Stimulated activated CD8-positive, alpha-beta memory T cell treated with anti-CD3 and anti-CD28 coated beads, Interleukin-4, amount 100 ng/mL, for 48 hours (primary cell): ENCODE measurements at regions not wholly inside any gene's neighbourhood (a gene's known extent, or its start where the extent isn't known, plus 50 kb on each side); places are given as distances from the start of the nearest gene placed in this dataset.
"Not testable (repeated sequence)": the region's sequence is repeated elsewhere in the genome, so short reads cannot be mapped to it uniquely, and the experiment has no call there.

Source experiments
- DNase-seq: peaks from one replicate; pipeline ENCODE4 v3.0.0-alpha.2; 2020

DNA sequence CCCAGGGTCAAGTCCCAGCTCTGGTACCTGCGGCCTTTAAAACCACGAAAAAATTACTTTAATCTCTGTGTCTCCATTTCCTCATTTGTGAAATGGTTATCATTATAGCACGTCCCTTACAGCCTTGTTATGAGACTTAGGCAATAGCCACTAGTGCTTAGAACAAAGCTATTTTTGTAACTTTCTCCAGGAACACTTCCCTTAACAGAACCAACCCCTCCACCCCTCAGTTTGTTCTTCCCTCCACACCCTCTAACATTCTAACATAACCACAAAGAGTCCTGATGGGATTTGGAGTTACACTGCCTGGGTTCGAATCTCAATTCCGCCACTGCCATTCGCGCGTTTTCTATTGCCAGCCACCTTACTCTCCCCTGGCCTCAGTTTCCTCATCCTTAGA, 2777.4 kb upstream of the TPTE start:
- not testable (repeated sequence) for DNase-seq

DNA sequence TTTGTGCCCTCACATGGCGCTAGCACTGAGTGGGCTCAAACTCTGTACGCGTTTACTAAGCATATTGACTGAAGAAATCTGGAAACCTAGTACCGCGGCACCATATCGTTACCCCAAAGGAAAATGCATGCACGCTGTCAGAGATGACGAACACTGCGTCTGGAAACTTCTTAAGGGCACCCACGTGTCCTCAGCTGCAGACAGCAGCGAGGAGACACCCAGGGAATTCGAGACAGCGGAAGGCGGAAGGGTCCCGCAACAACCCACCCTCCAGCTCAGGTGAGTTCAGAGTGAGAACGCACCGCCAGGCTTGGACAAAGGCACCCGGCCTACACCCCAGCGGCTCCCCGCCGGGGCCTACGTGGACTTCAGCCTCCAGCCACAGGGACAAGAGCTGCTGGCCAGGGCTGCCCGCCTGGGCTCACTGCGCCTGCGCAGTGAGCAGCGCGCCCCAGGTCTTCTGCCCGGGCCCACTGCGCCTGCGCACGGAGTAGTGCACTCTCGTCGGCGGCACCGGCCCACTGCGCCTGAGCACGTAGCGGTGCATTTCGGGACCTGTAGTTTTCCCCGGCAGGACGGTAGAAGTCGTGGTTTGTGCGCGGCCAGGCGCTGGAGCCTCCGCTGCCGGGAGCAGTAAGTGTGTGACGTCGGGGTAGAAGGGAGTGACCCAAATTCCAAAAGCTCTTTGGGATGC, 2776.8 kb upstream of the TPTE start:
- not testable (repeated sequence) for DNase-seq

DNA sequence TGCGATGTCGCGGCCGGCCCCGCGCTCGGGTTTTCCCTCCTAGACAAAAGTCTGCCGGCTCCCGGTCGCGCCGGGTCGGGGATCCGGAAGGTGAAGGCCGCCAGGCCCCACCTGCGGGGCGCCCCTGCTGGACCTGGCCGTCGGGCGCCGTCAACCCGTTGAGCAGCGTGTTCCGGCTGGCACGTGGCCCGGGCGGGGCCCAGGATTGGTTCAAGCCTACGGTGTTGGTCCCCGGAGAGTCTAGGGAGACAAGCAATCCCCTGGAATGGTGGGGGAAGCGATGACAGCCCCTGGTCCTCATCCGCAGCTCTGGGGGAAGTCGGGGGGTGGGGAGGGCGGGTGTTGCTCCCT, 2776.3 kb upstream of the TPTE start:
- DNase-seq = not testable (repeated sequence)

DNA sequence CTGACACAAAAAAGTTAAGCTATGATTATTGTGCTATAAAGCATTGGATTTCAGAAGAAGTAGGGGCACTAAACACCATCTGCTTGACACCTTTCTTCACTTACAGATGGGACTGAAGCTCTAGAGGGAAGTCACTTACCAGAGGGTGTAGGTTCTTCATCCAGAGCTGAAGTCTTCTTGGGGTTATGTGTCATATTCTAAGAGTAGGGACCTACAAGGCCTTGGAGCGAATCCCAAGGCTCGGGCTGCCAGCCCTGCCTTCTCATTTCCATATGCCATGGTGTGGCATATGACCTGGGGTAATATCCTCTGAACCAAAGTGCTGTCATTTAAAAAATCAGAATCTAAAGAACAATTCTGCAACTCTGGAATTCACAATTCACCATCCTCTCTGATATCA, 2773.4 kb upstream of the TPTE start:
- not testable (repeated sequence) for DNase-seq

DNA sequence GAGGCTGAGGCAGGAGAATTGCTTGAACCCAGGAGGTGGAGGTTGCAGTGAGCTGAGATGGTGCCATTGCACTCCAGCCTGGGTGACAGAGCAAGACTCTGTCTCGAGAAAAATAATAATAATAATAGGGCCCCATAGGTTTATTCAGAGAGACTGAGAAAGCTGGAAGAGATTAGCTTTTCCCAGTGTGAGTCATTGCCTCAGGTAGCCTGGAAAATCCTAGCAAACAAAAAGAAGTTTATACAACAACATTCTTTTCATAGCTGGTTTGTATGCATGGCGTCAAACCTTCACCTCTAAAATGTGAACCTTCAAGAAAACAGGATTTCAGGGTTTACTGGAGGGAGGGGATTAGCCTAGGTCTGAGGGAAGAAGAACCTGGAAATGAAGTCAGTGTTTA, 2768.8 kb upstream of the TPTE start:
- DNase-seq = not testable (repeated sequence)

DNA sequence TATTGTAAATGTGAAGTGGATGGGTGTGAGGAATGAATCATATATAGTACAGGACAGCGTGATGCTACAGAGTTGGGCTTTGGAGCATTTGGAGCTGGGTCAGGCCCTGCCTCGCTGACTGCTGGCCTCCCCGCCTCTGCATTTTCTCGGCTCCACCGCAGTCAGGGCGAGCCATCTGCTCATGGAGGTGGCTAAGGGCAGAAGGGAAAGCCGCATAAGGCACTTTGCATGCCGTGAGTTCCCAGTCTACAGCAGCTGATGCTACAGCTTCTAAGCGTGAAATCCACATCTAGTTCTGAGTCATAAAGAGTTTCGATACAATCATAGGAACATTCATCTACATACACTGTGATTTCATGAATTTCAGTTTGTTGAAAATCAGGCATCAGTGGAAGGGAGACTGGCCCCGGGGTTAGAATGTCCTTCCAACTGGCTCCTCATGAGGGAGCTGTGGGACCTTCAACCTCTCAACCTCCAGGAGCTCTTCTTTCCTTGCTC, 2768.0 kb upstream of the TPTE start:
- DNase-seq = peak; percentile 30

DNA sequence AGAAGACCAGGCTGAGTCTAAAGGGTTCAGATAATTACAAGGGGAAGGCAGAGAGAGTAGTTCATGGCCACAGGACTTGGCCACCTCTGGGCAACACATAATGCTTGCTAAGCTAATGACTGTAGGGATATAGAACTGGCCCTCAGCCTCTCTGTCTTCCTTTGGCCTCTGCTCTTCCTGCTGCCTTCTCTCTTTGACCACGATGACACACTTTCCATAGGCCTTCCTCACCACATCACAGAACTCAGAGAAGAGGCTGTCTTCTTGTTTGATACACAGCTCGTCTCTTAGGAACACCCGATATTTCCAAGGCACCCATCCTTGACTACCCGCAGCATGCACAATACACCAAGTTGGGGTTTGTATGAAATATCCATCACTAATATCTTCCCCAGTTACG, 2751.4 kb upstream of the TPTE start:
- DNase-seq = not testable (repeated sequence)

DNA sequence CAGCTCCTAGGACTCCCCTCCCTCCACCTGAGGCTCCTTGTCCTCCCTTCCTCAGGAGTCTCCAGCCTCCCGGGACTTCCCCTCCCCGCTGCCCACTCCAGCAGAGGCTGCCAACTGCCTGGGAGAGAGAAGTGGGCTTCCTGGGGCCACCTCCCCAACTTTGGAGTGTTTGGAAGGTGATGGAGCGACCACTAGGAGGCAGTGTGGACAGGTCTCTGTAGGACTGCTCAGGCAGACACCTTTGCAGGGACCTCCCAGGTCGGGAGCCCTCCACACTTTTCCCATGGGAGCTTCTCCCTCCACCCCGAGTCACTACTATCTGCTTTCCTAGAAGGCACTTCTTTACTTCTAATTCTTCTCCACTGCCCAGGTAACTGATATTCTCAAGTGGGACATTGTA, 2747.2 kb upstream of the TPTE start:
- DNase-seq = not testable (repeated sequence)

DNA sequence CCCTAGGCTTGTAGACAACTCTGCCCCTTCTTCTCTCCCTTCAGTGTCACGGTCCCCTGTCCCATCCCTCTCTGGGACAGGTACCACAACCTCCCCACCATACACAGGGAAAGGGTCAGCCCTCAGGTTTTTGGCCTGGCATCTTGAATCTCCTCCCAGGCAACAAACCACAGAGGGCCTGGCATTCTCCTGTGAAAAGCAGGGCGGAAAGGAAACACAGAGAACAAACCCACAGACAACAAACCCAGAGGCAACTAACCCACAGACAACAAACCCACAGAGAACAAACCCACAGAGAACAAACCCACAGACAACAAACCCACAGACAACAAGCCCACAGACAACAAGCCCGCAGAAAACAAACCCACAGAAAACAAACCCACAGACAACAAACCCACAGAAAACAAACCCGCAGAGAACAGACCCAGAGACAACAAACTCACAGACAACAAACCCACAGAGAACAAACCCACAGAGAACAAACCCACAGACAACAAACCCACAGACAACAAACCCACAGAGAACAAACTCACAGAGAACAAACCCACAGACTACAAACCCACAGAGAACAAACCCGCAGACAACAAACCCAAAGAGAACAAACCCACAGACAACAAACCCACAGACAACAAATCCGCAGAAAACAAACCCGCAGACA, 2745.9 kb upstream of the TPTE start:
- DNase-seq = peak; percentile 23

DNA sequence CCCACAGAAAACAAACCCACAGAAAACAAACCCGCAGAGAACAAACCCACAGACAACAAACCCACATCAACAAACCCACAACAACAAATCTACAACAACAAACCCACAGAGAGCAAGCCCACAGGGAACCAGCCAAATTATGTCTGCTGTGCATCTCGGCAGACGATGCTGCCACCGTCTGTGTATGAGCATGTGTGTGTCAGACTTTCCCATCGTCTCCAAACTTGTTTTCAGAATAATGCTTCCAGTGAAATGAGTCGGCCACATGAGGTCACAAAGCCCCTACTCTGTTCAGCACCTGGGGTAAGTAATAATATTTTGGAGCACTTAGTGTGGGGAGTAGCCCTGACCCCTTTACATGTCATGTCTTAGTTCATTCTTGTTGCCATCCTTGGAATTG, 2745.3 kb upstream of the TPTE start:
- not testable (repeated sequence) for DNase-seq

DNA sequence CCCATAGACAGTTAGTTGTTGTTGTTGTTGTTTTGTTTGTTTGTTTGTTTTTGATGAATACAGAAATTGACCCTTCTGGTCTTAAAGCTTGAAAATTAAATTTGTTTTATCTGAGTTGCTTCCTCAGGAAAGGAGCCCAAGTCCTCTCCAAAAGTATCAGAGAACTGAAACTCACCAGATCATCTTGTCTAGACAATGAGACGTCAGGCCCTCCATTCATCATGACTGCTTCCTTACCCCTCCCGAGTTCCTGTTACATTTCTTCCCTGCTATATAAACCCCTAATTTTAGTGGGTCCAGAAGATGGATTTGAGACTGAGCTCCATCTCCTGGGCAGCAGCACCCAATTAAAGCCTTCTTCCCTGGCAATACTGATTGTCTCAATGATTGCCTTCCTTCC, 2744.8 kb upstream of the TPTE start:
- DNase-seq = not testable (repeated sequence)

DNA sequence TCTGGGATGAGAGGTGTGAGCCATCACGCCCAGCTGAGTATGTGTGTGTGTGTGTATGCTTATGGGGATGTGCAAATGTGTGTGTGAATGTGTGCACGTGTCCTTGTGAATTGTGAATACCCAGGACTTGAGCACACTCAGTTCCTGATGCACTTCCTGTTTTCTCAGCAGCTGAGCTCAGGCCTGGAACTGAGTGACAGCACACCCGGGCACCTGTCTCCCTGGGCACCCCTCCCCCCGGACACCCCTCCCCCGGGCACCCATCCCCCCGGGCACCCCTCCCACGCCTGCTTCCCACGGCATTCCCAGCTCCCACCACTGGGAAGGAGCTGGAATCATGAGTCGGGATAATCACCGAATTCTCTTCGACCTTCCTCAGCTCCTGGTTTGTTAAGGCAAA, 2744.1 kb upstream of the TPTE start:
- not testable (repeated sequence) for DNase-seq

DNA sequence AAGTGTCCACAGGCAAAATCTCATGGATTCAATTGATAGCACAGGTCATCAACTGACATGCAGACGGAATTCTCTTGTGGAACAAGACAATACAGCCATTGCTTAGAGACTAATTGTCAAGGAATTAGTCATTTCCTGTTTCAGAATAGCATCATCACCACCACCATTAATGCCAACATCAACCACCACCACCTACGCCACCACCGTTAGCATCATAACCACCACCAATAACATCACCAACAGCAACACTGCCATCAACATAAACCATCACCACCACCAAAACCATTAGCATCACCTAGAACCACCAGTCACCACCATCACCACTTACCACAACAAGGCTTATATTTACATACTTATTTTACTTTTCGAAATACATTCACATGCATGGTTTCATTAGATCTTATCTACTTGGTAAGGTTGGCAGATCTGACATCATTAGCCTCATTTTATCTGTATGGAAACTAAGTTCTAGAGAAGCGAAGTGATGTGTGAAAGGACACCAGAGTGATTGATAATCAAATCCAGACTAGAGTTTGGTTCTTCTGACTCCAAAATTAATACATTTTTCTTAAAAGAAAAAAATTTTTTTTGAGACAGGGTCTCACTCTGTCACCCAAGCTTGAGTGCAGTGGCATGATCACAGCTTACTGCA, 2733.8 kb upstream of the TPTE start:
- not testable (repeated sequence) for DNase-seq

DNA sequence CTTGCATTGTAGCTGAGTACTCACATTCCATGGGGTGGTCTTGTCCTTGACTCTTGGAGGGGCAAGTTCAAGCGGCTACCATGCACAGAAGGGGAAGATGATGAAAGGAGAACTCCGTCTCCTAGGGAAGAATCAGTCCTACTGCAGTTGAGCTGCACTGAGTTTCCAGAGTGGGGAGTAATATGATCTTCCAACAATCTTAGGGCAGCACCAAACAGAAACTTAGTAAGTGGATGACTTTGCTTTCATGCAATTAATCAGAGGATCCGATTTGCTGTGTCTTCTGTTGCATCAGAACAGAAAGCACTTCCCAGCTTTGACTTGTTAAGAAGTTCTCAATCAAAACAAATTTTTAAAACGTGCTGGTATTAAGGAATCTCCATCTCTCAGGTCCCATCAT, 2727.6 kb upstream of the TPTE start:
- DNase-seq = not testable (repeated sequence)

DNA sequence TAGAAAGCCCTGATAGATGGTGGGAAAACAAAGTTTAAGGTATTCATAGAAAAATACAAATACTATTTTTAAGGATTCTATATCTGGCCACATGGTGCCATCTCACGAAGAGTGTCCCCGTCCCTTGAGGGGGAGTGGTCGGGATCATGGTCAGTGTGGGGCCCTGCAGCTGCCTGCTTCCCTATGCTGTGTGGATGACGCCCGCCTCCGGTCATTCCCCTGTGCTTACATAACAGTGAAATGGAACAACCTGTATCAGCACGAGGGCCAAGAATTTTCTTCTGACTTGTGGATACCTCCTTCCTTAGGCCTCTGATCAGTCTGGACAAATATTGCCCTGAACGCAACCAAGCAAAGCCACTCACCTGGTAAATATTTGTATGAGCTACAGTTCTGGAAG, 2724.1 kb upstream of the TPTE start:
- not testable (repeated sequence) for DNase-seq

DNA sequence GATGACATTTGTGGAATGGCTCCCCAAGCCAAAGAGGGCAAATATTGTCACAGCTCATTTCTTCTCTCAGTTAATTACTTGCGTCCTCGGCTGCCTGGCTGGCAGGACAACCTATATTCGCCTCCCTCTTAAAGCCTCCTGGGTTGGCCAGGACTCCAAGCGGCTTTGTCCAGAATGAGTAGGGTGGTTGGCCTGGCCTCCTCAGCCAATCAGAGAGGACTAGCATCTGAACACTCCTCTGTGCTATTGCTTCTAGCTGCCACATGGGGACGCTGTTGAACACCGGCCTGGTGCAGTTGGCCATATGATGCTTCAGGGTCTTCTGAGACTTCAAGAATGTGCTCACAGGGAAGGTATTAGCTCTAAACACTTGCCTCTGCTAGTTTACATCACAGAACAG, 2722.9 kb upstream of the TPTE start:
- DNase-seq = not testable (repeated sequence)

DNA sequence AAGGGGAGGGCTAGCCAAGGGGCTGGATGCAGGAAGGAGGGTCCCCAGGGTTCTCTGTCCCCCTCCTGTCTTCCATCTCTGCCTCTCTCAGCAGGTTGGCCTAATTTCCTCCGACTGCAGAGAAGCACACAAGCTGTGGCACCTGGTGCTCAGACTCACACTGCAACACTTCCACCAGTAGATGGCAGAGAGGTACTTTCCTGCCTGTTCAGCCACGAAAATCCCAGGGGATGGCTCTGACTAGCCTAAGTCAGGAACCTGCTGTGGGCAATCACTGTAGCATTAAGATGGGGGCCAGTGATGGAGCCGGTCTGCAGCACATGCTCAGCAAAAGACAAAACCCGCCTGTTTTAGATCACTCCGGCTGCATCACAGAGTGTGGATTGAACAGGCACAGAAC, 2721.7 kb upstream of the TPTE start:
- not testable (repeated sequence) for DNase-seq

DNA sequence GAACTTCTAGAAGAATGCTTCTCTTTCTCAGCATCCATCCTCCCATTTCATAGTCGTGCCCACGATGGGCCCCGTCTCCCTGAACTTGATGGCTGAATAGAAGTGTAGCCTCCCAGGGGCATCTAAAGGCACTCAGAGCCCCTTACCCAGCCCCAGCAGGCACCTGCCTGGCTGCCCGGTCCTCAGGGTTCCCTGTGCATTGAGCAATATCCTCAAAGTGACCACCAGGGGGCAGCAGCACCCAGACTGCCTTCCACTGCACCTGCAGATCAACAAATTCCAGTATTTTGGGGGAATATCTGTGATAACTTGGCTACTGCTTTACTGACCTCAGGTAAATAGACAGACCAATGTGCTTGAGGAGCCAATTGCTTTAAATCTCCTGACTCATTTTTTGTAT, 2707.9 kb upstream of the TPTE start:
- DNase-seq = not testable (repeated sequence)

DNA sequence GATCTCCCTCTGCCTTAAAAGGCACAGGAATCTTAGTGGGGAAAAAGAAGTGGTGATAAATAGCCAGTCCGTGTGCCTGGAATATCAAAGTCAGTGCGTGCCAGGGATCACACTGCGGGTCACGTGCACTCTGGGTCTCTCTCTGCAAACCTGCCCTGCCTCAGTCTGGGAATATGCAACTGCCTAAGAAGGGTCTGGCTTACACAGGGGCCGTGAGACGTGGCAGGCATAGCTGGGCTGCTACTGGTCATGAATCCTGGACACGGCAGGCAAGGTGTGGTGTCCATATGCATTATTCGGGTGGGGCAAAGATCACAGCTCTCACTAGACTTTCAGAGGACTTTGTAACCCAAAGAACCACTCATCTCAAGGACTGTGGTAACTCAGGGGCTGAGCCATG, 2704.4 kb upstream of the TPTE start:
- DNase-seq = not testable (repeated sequence)

DNA sequence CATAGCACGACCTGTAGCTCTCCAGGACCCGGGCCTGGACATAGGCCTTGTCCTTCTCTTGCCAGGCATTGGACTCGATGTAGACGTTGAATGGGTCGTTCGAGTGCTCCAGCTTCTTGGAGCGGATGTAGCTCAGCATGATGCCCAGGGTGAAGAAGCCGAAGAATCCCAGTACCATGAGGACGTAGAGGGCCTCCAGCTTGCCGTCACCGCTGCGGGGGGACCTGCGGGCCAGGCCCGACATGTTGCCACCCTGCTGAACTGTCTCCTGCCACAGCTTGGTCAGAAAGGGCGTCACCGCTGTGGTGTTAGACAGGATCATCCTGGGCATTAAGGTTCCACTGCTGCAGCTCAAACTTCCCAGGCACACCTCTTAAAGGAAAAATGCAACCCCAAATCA, 2702.1 kb upstream of the TPTE start:
- DNase-seq = not testable (repeated sequence)

DNA sequence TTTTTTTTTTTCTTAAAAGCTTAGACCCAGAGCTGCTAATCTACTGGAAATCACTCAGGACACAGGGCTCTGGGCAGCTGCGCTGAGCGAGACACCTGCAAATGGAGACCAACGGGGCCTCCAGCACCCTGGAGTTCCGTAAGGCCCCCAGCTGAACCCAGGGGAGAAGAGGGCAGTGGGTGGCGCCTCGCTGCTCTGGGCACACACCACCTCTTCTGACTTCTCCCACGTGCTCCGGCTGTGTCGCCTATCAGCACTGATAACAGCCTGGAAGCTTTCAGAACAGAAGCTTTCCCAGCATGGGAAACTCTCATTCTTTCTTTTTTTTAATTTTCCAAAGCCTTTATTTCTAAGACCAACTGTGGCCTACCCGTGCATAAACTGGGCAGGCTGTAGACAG, 2695.8 kb upstream of the TPTE start:
- not testable (repeated sequence) for DNase-seq

DNA sequence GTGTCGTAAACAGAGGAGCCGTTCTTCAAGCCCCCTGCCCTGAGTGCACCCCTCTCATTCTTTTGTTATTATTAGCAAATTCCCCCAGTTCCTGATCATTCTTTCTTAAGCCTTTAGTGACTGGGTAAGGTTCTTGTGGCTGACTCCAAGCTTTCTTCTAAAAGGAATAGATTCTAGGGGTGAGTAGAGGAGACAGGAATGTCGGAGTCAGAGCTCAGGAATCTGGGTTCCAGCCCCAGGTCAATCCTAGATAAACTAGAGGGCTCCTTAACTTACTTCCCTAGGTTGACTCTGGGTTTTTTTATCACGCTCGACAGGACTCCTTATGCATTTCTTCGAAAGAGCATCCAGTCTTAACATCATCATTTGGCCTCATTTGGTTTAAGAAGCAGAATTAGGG, 2695.2 kb upstream of the TPTE start:
- DNase-seq = not testable (repeated sequence)

DNA sequence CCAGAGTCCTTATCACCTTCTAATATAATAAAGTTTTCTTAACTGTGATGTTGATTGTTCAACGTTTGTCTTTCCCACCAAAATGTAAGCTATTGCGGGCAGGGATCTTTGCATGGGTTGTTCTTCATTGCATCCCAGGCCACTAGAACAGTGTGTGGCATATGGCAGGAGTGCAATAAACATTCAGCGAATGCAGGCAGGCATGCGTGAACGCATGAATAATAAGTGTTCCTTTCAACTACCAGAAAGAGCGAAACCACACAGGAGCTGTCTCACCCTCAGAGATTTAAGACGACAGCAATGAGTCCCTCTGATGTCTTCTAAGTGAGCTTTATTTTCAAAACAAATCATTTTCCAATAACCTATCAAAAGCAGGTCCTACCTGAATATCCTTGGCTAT, 2693.1 kb upstream of the TPTE start:
- DNase-seq = not testable (repeated sequence)

DNA sequence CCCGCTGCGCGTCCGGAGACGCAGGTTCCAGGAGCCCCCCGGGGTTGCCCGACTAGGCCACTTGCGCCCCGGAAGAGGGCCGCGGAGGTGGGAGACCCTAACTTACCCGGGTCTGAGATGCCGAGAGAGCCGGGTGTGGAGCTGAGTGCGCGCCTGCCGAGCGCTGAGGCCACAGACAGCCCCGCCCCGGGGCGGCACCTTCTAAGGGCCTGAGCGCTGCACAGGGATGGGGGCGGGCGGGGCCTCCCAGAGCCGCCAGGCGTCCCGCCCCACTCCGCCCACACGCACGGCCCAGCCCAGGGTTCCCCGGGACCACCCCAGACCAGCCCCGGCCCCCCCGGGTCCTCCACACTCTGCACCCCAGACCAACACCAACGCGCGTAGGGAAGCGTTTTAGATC, 2692.0 kb upstream of the TPTE start:
- DNase-seq = not testable (repeated sequence)
